ENCODE measurements at regions not wholly inside any gene's neighbourhood (a gene's known extent, or its start where the extent isn't known, plus 50 kb on each side); places are given as distances from the start of the nearest gene placed in this dataset.
A peak's percentile ranks its signal among the peaks of the same experiment; 100 is the strongest.

- DNase-seq (ENCODE audit: low read depth, low spot score), result peak; percentile 58
Observed at GRCh38 chr1:55546553-55546952, 331.4 kb upstream of the USP24 start.

DNA sequence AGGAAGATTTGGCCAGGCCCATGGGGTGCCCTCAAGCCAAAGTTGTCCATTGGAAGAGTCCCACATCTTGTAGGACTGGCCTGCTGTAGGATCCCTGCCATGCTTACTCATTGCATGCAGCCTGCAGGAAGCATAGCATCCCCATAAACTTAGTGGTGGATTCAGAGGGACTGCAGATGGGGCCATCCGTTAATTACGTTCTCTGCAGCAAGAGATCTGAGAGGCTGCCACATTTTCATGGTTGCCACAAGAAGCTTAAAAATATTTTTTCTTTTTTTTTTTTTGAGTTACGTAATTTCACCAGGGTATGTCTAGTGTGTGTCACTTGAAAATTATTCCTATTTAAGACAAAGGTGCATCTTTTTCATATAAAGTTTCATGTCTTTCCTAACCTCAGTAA is 329.7 kb upstream of the USP24 start:
- no peak for DNase-seq (ENCODE audit: low read depth, low spot score)

DNA sequence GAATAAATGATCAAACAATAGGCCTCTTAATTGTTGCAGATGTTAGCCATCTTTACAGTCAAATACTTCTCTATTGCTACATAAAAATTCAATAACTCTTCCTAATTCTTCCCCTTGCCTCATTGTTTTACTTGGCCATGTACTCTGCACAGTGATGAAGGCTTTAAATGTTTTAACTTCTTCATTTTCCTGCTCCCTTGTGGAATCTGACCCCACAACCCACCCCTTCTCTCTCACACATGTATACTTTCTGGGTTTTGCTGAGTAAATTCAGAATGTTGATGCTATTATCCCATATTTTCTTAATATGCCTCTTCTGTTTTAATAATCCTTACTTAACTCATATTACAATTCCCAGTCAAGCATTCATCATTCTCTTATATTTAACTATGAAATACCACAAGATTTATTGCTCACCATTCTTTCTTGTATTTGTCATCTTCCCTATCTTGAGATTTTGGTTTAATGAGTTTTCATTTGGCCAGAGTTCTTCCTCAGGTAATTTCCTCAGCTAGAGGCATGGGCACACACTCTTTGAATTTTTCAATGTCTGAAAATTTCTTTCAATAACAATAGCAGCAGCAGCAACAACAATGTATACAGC is 327.8 kb upstream of the USP24 start:
- DNase-seq (ENCODE audit: low read depth, low spot score), result peak; percentile 44

DNA sequence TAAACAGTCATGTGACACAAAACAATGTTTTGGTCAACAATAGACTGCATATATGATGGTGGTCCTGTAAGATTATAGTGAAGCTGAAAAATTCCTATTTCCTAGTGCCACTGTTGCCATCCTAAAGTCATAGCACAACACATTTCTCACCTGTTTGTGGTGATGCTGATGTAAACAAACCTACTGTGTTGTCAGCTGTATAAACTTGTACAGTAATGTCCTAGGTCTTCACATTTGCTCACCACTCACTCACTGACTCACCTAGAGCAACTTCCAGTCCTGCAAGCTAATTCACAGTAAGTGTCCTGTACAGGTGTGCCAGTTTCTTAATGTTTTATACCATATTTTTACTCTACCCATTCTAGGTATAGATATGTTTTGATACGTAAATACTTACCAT is 326.1 kb upstream of the USP24 start:
- no peak for DNase-seq (ENCODE audit: low read depth, low spot score)

GRCh38 chr1:55539652-55540512 is 324.7 kb upstream of the USP24 start:
- no peak for DNase-seq (ENCODE audit: low read depth, low spot score)

GRCh38 chr1:55538428-55538827 is 323.3 kb upstream of the USP24 start:
- DNase-seq (ENCODE audit: low read depth, low spot score), result no peak

GRCh38 chr1:55536545-55536865 is 321.3 kb upstream of the USP24 start:
- no peak for DNase-seq (ENCODE audit: low read depth, low spot score)

- no peak for DNase-seq (ENCODE audit: low read depth, low spot score)
Observed at GRCh38 chr1:55535724-55536544, 320.8 kb upstream of the USP24 start.

DNA sequence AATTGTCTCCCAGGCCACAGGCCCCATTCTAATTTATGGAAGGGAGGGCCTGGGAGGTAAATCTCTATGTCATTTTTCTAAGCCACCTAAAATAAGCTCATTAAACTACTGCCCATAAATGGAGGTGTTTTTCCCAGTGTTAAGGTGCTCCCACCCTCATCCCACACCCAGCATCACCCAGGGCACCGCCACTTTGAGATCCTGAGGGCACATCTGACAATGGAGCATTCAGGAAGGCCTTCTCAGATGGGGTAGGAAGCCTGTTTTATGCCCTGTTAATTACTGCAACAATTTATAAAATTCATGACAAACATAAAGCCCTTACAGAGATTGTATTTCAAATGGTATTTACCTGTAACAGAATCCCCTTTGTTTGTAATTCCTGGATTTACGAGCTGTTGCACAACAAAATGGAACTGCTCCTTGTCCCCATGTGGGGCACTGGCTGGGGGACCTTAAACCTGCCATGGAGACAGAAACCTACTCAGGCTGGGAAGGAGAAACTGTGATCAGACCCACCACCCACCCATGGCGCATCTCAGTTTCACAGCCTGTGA is 319.5 kb upstream of the USP24 start:
- DNase-seq (ENCODE audit: low read depth, low spot score), result no peak

DNA sequence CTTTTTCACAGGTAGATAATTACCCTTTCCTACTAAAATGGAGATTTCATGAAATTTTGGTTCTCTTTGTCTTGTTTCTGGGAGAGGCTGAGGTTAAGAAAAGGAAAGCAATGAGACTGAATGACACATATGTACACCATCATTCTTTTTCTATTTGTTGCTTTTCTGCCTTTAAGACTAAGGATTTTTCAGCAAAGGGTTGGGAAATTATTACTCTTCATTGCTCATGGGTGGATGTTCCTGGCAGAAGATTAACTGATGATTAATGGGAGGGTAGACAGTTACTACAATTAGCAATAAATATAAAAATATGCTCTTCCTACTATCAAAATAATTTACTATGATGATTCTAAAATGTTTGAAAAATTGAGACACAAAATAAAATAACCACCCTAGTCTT is 316.5 kb upstream of the USP24 start:
- DNase-seq (ENCODE audit: low read depth, low spot score), result no peak

DNA sequence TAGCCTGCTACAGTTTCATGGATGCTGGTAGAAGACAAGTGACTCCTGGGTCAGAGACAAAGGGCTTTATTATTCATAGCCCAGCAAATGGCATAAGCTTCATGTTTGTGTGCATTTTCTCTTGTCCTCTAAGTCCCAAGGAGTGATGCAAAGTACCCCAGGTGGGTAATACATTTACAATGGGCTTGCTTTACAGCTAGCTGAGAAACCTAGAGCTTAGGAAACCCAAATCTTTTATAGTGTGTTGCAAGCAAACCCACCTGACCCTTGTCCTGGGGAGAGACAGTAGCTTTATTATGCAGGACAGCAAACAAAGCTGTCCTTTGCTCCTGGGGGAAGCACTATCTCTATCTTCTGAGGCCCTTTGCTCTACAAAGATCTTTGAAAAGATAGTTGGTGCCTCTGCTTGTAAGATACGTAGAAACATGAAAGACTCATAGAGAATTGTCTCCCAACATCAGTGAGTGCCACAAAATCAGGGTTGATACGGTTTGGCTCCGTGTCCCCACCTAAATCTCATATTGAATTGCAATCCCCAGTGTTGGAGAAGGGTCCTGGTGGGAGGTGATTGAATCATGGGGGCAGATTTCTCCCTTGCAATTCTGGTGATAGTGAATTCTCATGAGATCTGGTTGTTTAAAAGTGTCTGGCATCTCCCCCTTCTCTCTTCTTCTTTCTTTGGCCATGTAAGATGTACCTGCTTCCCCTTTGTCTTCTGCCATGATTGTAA is 315.8 kb upstream of the USP24 start:
- no peak for DNase-seq (ENCODE audit: low read depth, low spot score)

- DNase-seq (ENCODE audit: low read depth, low spot score), result no peak
Observed at GRCh38 chr1:55529017-55529416, 313.9 kb upstream of the USP24 start.

- DNase-seq (ENCODE audit: low read depth, low spot score), result no peak
Observed at GRCh38 chr1:55527831-55528230, 312.7 kb upstream of the USP24 start.

DNA sequence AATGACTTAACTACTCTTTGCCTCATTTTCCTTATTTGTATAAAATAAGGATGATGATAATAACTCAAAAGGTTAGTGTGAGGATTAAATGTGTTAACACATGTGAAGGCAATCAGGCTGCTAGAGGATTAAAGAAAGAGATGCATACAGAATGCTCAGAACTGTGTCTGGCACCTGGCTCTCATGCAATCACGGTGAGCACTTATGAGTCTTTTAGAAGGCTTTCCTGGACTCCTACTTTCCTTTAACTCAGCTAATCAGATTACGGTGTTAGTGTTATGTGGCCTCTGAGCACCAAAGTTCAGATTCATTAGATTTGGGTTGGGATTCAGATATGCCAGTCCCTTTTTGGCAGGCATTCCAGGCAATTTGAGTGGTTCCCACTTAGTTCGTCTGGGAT is 311.6 kb upstream of the USP24 start:
- no peak for DNase-seq (ENCODE audit: low read depth, low spot score)

GRCh38 chr1:55524006-55524405 is 308.8 kb upstream of the USP24 start:
- DNase-seq (ENCODE audit: low read depth, low spot score), result no peak

DNA sequence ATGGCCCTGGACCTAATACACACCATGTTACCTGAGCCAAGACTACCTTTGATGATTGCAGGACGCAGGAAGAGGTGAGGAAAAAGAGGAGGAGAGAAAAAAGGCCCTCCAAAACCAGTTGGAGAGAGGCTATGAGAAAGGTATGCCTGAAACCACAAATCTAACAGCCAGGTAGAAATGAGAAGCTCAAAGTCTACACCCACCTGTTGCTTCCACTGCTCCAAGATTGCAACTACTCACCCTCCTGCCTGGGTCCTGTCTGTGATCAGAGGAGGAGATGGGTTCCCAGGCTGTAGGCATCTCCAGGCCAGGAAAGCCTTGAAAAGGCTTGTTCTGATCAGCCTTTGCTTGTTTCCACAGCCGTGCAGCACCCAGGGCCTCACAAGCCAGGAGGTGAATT is 307.8 kb upstream of the USP24 start:
- no peak for DNase-seq (ENCODE audit: low read depth, low spot score)

- no peak for DNase-seq (ENCODE audit: low read depth, low spot score)
Observed at GRCh38 chr1:55522353-55522903, 307.3 kb upstream of the USP24 start.

DNA sequence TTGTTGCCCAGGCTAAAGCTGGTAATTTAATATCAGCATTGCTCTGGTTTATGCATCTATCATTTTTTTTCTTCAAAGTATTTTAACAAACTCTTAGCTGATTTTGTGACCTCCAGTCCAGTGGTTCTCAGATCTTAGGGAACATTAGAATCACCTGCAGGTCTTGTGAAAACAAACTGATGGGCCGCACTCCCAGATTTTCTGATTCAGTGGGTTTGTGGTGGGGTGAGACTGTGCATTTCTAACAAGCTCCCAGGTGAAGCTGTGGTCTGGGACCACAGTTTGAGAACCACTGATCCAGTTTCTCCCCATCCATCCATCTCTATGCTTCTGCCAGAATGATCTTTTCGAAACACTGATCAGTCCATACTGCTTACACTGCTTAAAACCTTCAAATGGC is 305.7 kb upstream of the USP24 start:
- DNase-seq (ENCODE audit: low read depth, low spot score), result no peak

DNA sequence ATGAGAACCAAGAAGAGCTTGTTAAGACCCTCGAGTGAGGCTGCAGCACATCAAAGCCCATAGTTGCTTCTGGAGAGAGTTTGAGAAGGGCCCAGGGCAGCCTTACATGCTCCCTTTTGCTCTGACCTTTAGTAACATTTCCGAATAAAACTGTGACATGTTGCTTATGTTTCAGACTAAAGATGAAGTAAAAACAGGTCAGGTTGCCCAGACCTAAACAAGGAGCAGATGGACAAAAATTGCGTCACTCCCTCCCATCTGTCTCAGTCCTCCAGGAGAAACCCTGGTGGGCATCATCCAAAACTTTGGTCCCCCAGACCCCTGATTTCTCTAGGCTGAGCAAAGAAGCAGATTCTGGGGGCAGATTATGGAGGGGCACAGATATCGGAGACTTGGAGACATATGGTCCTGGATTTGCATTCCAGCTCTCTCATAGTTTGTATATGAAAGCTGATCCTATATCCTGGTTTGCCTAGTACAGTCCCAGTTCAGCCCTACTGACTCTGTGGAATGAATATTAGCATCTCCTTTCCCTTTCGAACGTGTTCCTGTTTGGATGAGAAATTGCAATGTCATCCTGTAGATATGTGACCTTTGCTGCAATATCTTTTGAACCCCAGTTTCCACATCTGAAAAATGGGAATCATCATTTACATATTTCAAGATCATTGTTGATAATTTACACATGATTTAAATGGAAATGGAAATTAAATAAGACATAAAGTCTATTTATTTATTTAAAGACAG is 304.9 kb upstream of the USP24 start:
- no peak for DNase-seq (ENCODE audit: low read depth, low spot score)

GRCh38 chr1:55519276-55519675 is 304.1 kb upstream of the USP24 start:
- DNase-seq (ENCODE audit: low read depth, low spot score), result no peak

- DNase-seq (ENCODE audit: low read depth, low spot score), result no peak
Observed at GRCh38 chr1:55517036-55517435, 301.9 kb upstream of the USP24 start.

Measured in astrocyte of the hippocampus (primary cell).